HG03571 (cell line): ENCODE measurements at regions not wholly inside any gene's neighbourhood (a gene's known extent, or its start where the extent isn't known, plus 50 kb on each side); places are given as distances from the start of the nearest gene placed in this dataset.

Experiments used
- ATAC-seq: cut with Tn5 transposase; IDR thresholded peaks from one replicate; pipeline ENCODE4 v1.9.1; 2021; ENCODE audit not compliant: unreplicated experiment

DNA sequence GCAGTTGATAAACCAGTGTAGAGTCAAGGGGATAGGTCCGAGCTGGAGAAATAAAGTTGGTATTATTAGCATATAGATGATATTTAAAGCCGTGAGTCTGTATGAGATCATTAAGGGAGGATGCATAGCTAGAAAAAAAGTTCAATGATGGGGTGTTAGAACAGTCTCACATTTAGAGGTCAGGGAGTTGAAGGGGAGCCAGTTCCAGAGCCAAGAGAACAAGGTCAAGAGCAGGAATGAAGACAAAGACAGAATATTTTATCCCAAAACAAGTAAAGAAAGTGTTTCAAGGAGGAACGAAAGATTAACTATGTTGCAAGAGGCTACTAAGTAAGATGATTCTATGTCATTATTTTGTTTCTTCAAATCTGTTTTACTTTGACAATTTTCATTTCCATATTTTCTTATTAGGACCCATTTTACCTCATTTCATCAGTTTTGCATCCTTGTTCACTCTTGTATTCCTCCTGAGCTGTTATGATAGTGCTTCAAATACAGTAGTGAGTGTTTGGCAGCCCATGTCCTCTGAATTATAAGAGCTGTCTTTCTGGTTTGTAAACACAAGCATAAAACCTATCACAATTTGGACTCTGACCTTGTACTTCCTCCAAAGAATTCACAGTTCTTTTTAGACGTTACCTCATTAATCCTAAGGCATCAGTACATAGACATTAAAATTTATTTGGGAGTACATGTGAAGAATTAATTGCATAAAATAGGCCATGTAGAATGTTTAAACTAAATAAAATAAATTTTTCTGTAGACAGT lies 695.7 kb upstream of the NECTIN3 start:
- ATAC-seq = no peak

GRCh38 chr3:110378481-110378880 lies 693.1 kb upstream of the NECTIN3 start:
- no peak for ATAC-seq

GRCh38 chr3:110381992-110382391 lies 689.6 kb upstream of the NECTIN3 start:
- ATAC-seq = no peak

DNA sequence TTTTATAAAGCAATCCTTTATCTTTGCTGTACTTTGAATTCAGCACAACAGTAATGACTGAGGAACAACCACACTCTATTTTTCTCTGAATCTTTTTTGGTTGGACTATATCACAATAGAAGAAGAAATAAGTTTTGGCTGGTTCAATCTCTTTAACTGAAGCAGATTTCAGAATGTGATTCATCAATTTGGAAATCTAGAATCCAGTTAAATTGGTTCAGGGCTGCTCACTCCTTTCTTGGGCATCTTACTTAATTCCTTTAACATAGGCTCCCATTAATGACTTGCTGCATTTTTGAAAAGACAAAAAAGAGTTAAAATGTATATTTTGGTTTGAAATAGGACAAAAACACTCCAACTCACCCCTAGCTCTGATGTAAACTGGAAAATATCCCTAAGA lies 688.3 kb upstream of the NECTIN3 start:
- no peak for ATAC-seq

DNA sequence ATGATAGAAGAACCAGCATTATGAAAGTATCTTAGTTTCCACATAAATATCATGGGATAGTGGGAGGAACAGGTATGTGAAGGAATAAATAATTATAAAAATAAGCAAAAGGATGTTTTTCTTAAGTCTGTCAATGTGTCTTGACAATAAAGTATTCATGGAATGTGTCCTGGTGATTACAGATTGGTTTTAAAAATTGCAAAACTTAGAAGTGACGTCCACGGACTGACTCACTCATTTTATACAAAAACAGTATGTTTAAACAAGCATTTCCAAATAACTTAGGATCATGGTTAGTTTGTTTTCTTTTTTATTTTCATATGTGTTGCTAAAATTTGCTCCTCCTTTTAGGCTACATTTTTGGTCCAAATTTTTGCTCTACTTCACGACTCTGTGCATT lies 687.0 kb upstream of the NECTIN3 start:
- ATAC-seq = no peak

GRCh38 chr3:110389005-110389404 lies 682.6 kb upstream of the NECTIN3 start:
- ATAC-seq = no peak

GRCh38 chr3:110390372-110390771 lies 681.2 kb upstream of the NECTIN3 start:
- no peak for ATAC-seq

GRCh38 chr3:110391042-110391441 lies 680.6 kb upstream of the NECTIN3 start:
- no peak for ATAC-seq

DNA sequence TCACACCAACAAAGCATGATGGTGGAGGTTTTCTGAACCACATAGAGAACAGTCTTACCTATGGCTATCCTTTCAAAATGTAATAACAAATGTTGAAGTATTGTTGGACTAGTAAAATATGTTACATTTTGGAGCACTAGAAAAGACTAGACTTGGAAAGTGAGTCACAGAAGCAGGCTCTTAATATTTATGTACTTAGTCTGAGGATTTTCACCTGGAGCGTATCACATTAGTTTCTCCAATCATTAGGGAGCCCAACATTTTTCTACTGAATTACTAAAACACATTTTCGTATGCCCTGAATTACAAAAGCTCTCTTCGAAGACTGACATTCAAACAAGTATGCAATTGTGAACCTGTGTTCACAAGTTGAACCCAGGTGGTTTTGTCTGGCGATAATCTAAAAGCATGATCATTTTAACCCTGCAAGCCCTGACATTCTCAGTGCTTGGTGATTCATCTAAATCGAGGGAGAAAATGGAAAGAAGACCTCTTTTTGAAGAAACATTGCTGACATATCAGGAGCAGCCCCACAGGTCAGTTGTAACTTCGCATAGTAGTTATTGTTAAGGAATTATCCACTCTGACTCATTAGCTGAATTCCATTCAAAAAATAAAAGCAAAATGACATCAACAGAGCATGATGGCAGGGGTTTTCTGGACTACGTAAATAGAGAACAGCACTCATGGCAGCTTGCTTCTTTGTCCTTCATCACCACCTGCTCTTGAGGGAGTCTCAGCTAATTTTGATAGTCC lies 679.8 kb upstream of the NECTIN3 start:
- no peak for ATAC-seq

DNA sequence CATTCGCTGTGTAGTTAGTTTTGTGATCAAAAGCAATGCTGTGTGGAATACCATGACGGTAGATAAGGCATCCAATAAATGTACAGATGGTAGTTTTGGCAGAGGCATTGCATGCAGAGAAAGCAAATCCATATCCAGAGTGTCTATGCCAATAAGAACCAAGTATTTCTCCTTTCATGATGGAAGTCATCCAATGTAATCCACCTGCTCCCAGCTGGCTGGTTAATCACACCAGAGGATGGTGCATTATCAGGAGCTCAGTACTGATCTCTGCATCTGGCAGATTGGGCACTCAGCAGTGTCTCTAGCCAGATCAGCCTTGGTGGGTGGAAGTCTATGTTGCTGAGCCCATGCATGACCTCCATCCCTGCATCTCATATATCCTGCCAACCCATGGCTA lies 677.7 kb upstream of the NECTIN3 start:
- no peak for ATAC-seq

- no peak for ATAC-seq
Observed at GRCh38 chr3:110397115-110397514, 674.5 kb upstream of the NECTIN3 start.

DNA sequence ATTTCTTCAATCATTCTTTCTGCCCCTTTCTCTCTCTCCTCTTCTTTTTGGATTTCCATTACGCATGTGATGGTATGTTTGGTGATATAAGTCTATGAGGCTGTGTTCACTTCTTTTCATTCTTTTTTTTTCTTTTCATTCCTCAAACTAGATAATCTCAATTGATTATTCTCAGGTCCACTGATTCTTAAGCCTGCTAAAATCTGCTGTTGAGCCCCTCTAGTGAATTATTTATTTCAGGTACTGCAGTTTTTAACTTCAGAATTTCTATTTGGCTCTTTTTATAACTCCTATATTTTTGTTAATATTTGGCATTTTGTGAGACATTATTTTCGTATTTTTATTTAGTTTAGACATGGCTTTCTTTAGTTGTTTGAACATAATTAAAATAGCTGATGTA lies 671.3 kb upstream of the NECTIN3 start:
- no peak for ATAC-seq

DNA sequence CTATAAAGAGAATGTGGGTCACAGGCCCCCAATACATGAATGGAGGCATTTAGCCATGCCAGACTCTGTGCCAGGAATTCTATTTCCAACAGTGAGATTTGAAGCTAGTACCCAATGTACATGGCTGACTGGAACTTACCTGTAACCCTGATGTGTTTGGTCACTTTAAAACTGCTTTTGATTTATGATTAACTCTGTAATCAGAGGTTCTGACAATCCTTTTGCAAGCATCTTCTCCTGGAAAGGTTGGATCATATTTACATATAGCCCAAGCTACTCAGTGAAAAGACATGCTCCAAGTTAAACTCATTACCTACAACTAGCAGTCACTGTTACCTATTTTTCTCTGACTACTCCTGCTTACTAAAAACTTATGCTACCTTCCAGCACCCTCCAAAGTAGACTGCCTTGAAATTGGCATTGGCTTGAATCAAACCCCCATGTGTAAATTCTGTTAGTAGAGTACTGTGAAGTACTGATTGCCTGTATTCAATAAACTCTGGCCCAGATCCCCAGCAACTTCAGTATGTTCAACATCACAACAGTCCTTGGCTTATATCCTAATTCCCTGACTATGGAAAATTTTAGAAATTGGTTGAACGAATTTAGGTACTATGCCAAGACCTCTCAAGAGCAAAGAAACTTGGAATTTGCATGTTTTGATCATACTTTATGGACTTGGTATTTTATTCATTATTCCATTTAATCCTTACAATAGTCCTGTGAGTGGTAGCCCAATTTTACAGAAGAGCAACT lies 665.6 kb upstream of the NECTIN3 start:
- no peak for ATAC-seq

- ATAC-seq = no peak
Observed at GRCh38 chr3:110413266-110413665, 658.4 kb upstream of the NECTIN3 start.

GRCh38 chr3:110413807-110414748 lies 657.5 kb upstream of the NECTIN3 start:
- no peak for ATAC-seq

DNA sequence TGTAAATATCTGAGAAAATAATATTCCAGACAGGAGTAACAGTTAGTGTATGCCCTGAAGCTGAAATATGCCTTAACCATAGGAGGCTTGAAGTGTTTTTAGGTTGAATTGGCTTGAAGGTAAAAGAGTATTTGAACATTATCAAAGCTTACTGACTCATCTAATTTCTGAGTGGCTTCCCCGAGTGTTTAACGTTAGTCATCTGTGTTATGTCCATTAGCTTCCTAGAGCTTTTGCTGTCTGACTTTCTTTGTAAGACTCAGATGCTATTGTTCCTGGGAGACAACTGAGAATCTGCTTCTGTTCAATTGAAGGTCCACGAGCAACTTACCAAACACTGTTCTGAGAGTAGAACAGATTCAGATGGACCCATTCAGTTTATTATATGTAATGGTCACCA lies 656.8 kb upstream of the NECTIN3 start:
- ATAC-seq = no peak

DNA sequence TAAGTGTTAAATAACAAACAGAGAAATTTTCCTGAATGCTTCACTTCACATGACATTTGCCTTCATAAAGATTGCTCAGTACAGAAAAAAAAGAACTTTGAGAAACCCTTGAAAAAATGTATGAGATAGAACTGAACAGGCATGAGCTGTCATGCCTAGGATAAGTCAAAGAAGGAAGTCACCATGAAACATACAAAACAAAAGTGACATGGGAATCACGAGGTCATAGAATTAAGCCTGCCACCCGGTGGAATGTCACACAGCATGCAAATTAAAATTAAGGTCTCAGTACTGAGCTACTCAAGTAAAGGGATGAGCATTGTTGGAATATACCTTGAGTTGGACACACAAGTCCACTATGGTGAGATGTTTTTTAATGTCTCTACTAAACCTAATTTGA lies 652.5 kb upstream of the NECTIN3 start:
- ATAC-seq = no peak

GRCh38 chr3:110419601-110420000 lies 652.0 kb upstream of the NECTIN3 start:
- no peak for ATAC-seq

- ATAC-seq = no peak
Observed at GRCh38 chr3:110420158-110420641, 651.4 kb upstream of the NECTIN3 start.

DNA sequence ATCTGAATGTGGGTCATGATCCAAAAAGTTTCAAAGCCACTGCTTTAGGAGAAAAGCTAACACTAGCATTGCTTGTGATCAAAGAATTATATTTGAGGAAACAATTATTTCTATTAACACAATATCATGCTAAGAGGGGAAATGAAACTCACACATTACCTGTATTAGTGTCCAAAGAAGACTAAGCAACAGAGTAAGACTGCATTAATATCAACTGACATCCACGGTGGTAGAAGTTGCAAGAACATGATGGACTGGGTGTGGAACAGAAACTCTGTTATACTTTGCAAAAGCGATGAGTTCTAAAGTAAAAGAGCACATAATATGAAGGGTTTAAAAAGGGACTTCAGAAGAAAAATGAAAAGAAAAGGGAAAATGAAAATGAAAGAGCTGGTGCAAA lies 648.3 kb upstream of the NECTIN3 start:
- ATAC-seq = no peak

DNA sequence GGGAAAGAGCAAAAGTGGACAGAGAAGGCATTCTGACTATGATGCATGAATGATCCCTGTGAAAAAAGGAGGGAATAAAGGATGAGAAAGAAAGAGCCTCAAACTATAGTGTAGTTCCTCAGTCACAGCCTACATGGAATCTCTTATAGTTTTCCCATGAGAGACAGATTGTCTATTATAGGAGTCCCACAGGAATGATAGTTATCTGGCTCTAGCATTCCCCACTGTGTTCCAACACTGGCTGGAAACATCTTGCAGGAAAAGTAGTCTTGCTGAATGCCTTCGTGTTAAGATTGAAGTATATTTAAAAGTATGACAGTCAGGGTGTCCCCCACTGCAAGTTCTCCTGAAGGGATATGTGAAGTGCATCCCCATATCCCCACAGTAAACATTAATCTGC lies 641.5 kb upstream of the NECTIN3 start:
- ATAC-seq = no peak
